Trophoblast cell (in vitro differentiated cells and primary cell): ENCODE measurements at regions not wholly inside any gene's neighbourhood (a gene's known extent, or its start where the extent isn't known, plus 50 kb on each side); places are given as distances from the start of the nearest gene placed in this dataset.

ENCODE experiments used
- DNase-seq, 2 donors: peaks; one replicate each; pipeline ENCODE4 v3.0.0-alpha.2; 2016
- H2AFZ ChIP-seq: 2 replicates; pipeline ENCODE4 v1.6.1; 2013; ENCODE audit warnings: low read length, moderate library complexity, mild to moderate bottlenecking; ENCODE audit not compliant: insufficient read depth, poor library complexity
- H2AK5ac ChIP-seq: 2 replicates; pipeline ENCODE4 v1.6.1; 2013; ENCODE audit warnings: mild to moderate bottlenecking, low read length
- H2BK120ac ChIP-seq: 2 replicates; pipeline ENCODE4 v1.6.1; 2013; ENCODE audit warnings: low read length, mild to moderate bottlenecking, moderate library complexity; ENCODE audit not compliant: insufficient read depth, poor library complexity
- H2BK12ac ChIP-seq: 2 replicates; pipeline ENCODE4 v1.6.1; 2013; ENCODE audit warnings: mild to moderate bottlenecking, low read length, moderate library complexity
- H2BK5ac ChIP-seq: 2 replicates; pipeline ENCODE4 v1.6.1; 2013; ENCODE audit warnings: low read length, low read depth, moderate library complexity, mild to moderate bottlenecking; ENCODE audit not compliant: poor library complexity
- H3K14ac ChIP-seq: 2 replicates; pipeline ENCODE4 v1.6.1; 2013; ENCODE audit warnings: mild to moderate bottlenecking, low read length
- H3K18ac ChIP-seq: 2 replicates; pipeline ENCODE4 v1.6.1; 2013; ENCODE audit warnings: mild to moderate bottlenecking, low read length
- H3K23ac ChIP-seq: 2 replicates; pipeline ENCODE4 v1.6.1; 2013; ENCODE audit warnings: low read length
- H3K27ac ChIP-seq: 2 replicates; pipeline ENCODE4 v1.5.1; 2013; ENCODE audit warnings: low read depth, mild to moderate bottlenecking, inconsistent platforms, low read length, moderate library complexity
- H3K27me3 ChIP-seq: 2 replicates; pipeline ENCODE4 v1.6.1; 2013; ENCODE audit warnings: inconsistent platforms, mild to moderate bottlenecking, low read length, moderate library complexity; ENCODE audit not compliant: insufficient read depth
- H3K36me3 ChIP-seq, 2 experiments: 1 replicate in 1 of 2; 2 replicates in 1 of 2; pipeline ENCODE4 v1.6.1; 2013; ENCODE audit warnings: low read length in 2 of 2, mild to moderate bottlenecking in 2 of 2, moderate library complexity in 1 of 2; ENCODE audit not compliant: insufficient read depth in 2 of 2, control insufficient read depth in 1 of 2
- H3K4ac ChIP-seq: 2 replicates; pipeline ENCODE4 v1.6.1; 2013; ENCODE audit warnings: low read depth, mild to moderate bottlenecking, low read length, moderate library complexity
- H3K4me1 ChIP-seq, 2 experiments: 1 replicate in 1 of 2; 2 replicates in 1 of 2; pipeline ENCODE4 v1.6.1; 2013; ENCODE audit warnings: low read length in 2 of 2, mild to moderate bottlenecking in 2 of 2, moderate library complexity in 1 of 2; ENCODE audit not compliant: insufficient read depth in 2 of 2, control insufficient read depth in 1 of 2
- H3K4me2 ChIP-seq: 2 replicates; pipeline ENCODE4 v1.6.1; 2013; ENCODE audit warnings: inconsistent platforms, mild to moderate bottlenecking, low read length, moderate library complexity
- H3K4me3 ChIP-seq: 2 replicates; pipeline ENCODE4 v1.5.1; 2013; ENCODE audit warnings: mild to moderate bottlenecking, low read depth, low read length, inconsistent platforms
- H3K79me1 ChIP-seq: one replicate; pipeline ENCODE4 v1.6.1; 2013; ENCODE audit warnings: low read length
- H3K79me2 ChIP-seq: 2 replicates; pipeline ENCODE4 v1.6.1; 2013; ENCODE audit warnings: low read length, mild to moderate bottlenecking; ENCODE audit not compliant: control insufficient read depth, insufficient read depth, poor library complexity
- H3K9ac ChIP-seq: 2 replicates; pipeline ENCODE4 v1.6.1; 2013; ENCODE audit warnings: mild to moderate bottlenecking, low read length
- H3K9me3 ChIP-seq: 2 replicates; pipeline ENCODE4 v1.6.1; 2013; ENCODE audit warnings: low read depth, mild to moderate bottlenecking, control low read depth, inconsistent platforms, low read length; ENCODE audit not compliant: insufficient read depth
- H4K12ac ChIP-seq: 2 replicates; pipeline ENCODE4 v1.6.1; 2013; ENCODE audit warnings: low read depth, mild to moderate bottlenecking, low read length, moderate library complexity
- H4K8ac ChIP-seq: 2 replicates; pipeline ENCODE4 v1.6.1; 2013; ENCODE audit warnings: low read depth, mild to moderate bottlenecking, low read length, moderate library complexity
- H4K91ac ChIP-seq: one replicate; pipeline ENCODE4 v1.6.1; 2013; ENCODE audit warnings: low read depth, mild to moderate bottlenecking, low read length, moderate library complexity
- WGBS: extraction: QIAGEN DNeasy Blood & Tissue Kit; methylation state at CpG from one replicate; pipeline ENCODE4 v1.1.7; 2013; ENCODE audit warnings: missing lambda C conversion rate; ENCODE audit not compliant: insufficient read length, insufficient coverage; ENCODE audit errors: extremely low coverage; 5-methylcytosine and 5-hydroxymethylcytosine counted together

DNA sequence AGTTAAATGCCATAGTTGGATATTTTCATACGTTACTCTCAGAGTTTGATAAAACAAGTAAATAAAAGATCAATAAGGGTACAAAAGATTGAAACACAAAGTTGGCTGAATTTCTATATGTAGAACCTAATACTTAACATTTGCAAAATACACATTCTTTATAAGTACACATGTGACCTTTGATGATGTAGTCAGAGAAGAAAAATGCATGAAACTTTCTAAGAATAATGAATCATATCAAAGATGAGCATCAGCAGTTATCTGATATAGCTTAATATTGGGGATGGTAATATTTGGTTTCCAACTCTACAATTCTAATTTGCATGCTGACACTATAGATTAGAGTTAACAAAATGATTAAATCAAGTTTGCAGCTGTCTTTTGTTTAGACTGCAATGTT is 188.0 kb upstream of the TGFBR2 start:
- no peak overlapping the region for H2AK5ac ChIP-seq
- H4K8ac ChIP-seq: no peak overlapping the region
- H3K18ac ChIP-seq: no peak overlapping the region
- H3K79me1 ChIP-seq: no peaks in the 10 kb centered on the region
- H3K36me3 ChIP-seq: no peaks in the 10 kb centered on the region
- H3K27me3 ChIP-seq: no peaks in the 10 kb centered on the region
- H3K9me3 ChIP-seq: no peaks in the 10 kb centered on the region
- H2BK120ac ChIP-seq: no peak overlapping the region
- no peaks in the 10 kb centered on the region for H3K79me2 ChIP-seq
- no peak overlapping the region for H3K23ac ChIP-seq
- no peak overlapping the region for H3K14ac ChIP-seq
- H2BK12ac ChIP-seq: no peak overlapping the region
- no peak overlapping the region for H4K12ac ChIP-seq
- no peak overlapping the region for H4K91ac ChIP-seq
- H3K4me1 ChIP-seq: no peaks in the 10 kb centered on the region
- DNase-seq: no peak
- H3K9ac ChIP-seq: no peak overlapping the region
- WGBS: no CpG with 5 or more reads among the region's 1 CpG
- no peak overlapping the region for H3K4ac ChIP-seq
- H2BK5ac ChIP-seq: no peak overlapping the region
- no peak overlapping the region for H3K27ac ChIP-seq
- no peak overlapping the region for H3K4me2 ChIP-seq
- H2AFZ ChIP-seq: no peak overlapping the region
- H3K4me3 ChIP-seq: no peak overlapping the region

DNA sequence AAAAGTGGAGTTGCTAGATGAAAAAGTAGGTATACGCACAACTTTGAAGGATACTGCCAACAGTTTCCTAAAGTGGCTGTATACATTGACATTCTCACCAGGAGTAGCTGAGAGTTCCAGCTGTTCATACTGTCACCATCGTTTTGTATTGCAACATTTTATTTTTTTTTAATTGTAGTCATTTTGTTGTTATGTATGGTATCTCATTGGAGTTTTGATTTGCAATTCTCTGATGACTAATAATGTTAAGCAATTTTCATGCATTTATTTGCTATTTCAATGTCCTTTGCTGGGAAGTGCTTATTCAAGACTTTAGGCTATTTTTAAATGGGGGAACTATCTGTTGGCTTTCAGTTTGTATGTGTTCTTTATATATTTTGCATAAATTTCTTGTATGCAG is 185.1 kb upstream of the TGFBR2 start:
- Histone ChIP-seq H4K91ac (no peak overlapping the region), H2BK120ac (no peak overlapping the region), H2AK5ac (no peak overlapping the region), H3K27me3 (no peaks in the 10 kb centered on the region), H3K14ac (no peak overlapping the region), H3K23ac (no peak overlapping the region), H4K12ac (no peak overlapping the region), H3K4ac (no peak overlapping the region), H2BK12ac (no peak overlapping the region), H3K36me3 (no peaks in the 10 kb centered on the region), H3K4me1 (no peaks in the 10 kb centered on the region), H2BK5ac (no peak overlapping the region), H3K27ac (no peak overlapping the region), H3K4me3 (no peak overlapping the region), H3K9ac (no peak overlapping the region), H3K18ac (no peak overlapping the region), H3K4me2 (no peak overlapping the region), H4K8ac (no peak overlapping the region), H3K9me3 (no peaks in the 10 kb centered on the region), H3K79me2 (no peaks in the 10 kb centered on the region), H2AFZ (no peak overlapping the region), H3K79me1 (no peaks in the 10 kb centered on the region)
- DNase-seq: peak in 1 of 2 donors; percentile 72
- no CpG with 5 or more reads among the region's 2 CpGs for WGBS

DNA sequence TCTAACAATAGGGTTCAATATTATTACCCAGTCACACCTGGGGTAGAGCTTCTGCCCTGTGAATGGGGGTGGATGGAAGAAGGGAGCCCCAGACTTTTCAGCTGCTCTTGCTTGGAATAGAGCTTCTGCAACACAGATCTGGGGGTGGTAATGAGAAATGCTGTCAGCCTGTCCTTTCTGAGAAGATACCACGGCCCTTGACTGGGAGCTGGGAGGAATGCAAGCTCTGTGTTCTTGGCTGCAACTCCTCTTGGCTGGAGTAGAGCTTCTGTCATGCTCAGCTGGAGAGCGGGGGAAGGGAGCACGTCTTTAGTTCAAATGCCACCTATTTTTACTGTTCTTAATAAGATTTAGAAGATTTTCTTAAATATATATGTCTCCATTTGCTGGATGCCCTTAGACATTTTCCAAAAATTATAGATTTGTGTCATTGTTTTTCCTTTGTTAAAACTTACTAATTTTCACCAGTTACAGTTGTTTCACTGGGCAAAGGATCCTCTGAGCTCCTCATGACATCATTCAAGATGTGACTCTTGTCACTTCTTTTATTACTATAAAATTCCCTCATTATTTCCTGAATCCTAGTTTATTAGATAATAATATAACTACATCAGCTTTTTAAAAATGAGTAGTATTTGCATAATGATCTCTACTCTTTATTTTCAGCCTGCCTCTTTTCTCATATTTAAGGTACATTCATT is 180.0 kb upstream of the TGFBR2 start:
- no peak overlapping the region for H4K91ac ChIP-seq
- no peaks in the 10 kb centered on the region for H3K27me3 ChIP-seq
- no peak overlapping the region for H2AK5ac ChIP-seq
- no peak overlapping the region for H3K4ac ChIP-seq
- no peaks in the 10 kb centered on the region for H3K4me1 ChIP-seq
- no peaks in the 10 kb centered on the region for H3K9me3 ChIP-seq
- no peak overlapping the region for H2BK120ac ChIP-seq
- WGBS: no CpG with 5 or more reads among the region's 3 CpGs
- no peaks in the 10 kb centered on the region for H3K79me1 ChIP-seq
- no peak for DNase-seq
- no peak overlapping the region for H3K9ac ChIP-seq
- no peak overlapping the region for H3K18ac ChIP-seq
- no peak overlapping the region for H2BK5ac ChIP-seq
- no peak overlapping the region for H3K23ac ChIP-seq
- H3K14ac ChIP-seq: no peak overlapping the region
- no peaks in the 10 kb centered on the region for H3K79me2 ChIP-seq
- H2AFZ ChIP-seq: no peak overlapping the region
- H4K8ac ChIP-seq: no peak overlapping the region
- H3K4me3 ChIP-seq: no peak overlapping the region
- no peaks in the 10 kb centered on the region for H3K36me3 ChIP-seq
- no peak overlapping the region for H4K12ac ChIP-seq
- no peak overlapping the region for H3K4me2 ChIP-seq
- H3K27ac ChIP-seq: no peak overlapping the region
- H2BK12ac ChIP-seq: no peak overlapping the region

DNA sequence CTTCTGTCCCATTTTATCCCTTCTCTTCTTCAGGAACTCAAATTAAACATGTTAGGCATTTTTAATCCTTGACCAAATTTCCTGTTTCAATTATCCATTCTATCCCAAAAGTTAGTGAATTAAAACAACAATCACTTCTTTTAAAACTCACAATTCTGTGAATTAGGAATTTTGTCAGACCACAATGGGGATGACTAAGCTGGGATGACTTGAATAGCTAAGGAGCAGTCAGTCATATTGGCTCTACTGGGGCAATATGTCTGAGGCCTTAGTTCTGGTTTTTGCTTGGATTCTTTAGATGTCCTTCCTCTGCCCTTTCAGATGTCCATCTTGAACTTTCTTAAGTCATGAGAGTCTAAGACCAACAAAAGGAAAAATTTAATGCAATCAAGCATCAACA is 178.2 kb upstream of the TGFBR2 start:
- no peak for DNase-seq
- Histone ChIP-seq H3K79me1 (no peaks in the 10 kb centered on the region), H2BK12ac (no peak overlapping the region), H3K4me3 (no peak overlapping the region), H3K36me3 (no peaks in the 10 kb centered on the region), H3K23ac (no peak overlapping the region), H2BK5ac (no peak overlapping the region), H3K9ac (no peak overlapping the region), H3K9me3 (no peaks in the 10 kb centered on the region), H3K18ac (no peak overlapping the region), H3K4ac (no peak overlapping the region), H4K91ac (no peak overlapping the region), H2BK120ac (no peak overlapping the region), H3K14ac (no peak overlapping the region), H2AK5ac (no peak overlapping the region), H3K27me3 (no peaks in the 10 kb centered on the region), H3K79me2 (no peaks in the 10 kb centered on the region), H3K4me2 (no peak overlapping the region), H3K4me1 (no peaks in the 10 kb centered on the region), H4K8ac (no peak overlapping the region), H3K27ac (no peak overlapping the region), H4K12ac (no peak overlapping the region), H2AFZ (no peak overlapping the region)
